ENCODE measurements at regions not wholly inside any gene's neighbourhood (a gene's known extent, or its start where the extent isn't known, plus 50 kb on each side); places are given as distances from the start of the nearest gene placed in this dataset.

GRCh38 chrX:40253771-40254170 is 156.0 kb upstream of the BCOR start:
- BruUV-seq (replicated peaks) = no TSS peak
- ChIA-PET CTCF (no interaction called here), POLR2A (ENCODE audit: unreplicated experiment) (no interaction called here)

GRCh38 chrX:40249582-40249981 is 151.8 kb upstream of the BCOR start:
- no peaks in the 10 kb centered on the region for H3K36me3 ChIP-seq (ENCODE audit: low read depth)
- H3K4me2 ChIP-seq = no peak overlapping the region
- no peak overlapping the region for H3K27ac ChIP-seq
- intact Hi-C loops (cut with micrococcal nuclease; ENCODE audit: unreplicated experiment) = no loop called here
- no TSS peak for BruUV-seq (replicated peaks)
- TF ChIP-seq EZH2 (IDR thresholded peaks at IDR 0.05; ENCODE audit: low read depth) = no peak
- TF ChIP-seq CTCF (conservative IDR thresholded peaks at IDR 0.05) = no peak
- ChIA-PET CTCF (no interaction called here), POLR2A (ENCODE audit: unreplicated experiment) (no interaction called here)
- H3F3A ChIP-seq (ENCODE audit: insufficient read depth, low read depth) = no peaks in the 10 kb centered on the region
- H3K27me3 ChIP-seq (ENCODE audit: insufficient read depth, low read depth) = no peaks in the 10 kb centered on the region
- no peaks in the 10 kb centered on the region for H3K9me2 ChIP-seq (ENCODE audit: insufficient read depth)
- no peaks in the 10 kb centered on the region for H3K9me3 ChIP-seq (ENCODE audit: insufficient read depth, low read depth)
- no peak overlapping the region for H2AFZ ChIP-seq
- H3K4me1 ChIP-seq (replicated peaks; ENCODE audit: insufficient read depth) = no peaks in the 10 kb centered on the region
- H4K20me1 ChIP-seq (ENCODE audit: insufficient read depth) = no peaks in the 10 kb centered on the region
- H3K79me2 ChIP-seq (ENCODE audit: low read depth) = no peaks in the 10 kb centered on the region
- DNase-seq = no peak
- no peak overlapping the region for H3K4me3 ChIP-seq

More at GRCh38 chrX:40253771-40254170, 156.0 kb upstream of the BCOR start:
- Histone ChIP-seq H3K27me3 (ENCODE audit: insufficient read depth, low read depth) (no peaks in the 10 kb centered on the region), H3K4me3 (no peak overlapping the region), H3K9me3 (ENCODE audit: insufficient read depth, low read depth) (no peaks in the 10 kb centered on the region), H3K4me1 (replicated peaks; ENCODE audit: insufficient read depth) (no peaks in the 10 kb centered on the region), H3K36me3 (ENCODE audit: low read depth) (no peaks in the 10 kb centered on the region), H3K9me2 (ENCODE audit: insufficient read depth) (no peaks in the 10 kb centered on the region), H3K79me2 (ENCODE audit: low read depth) (no peaks in the 10 kb centered on the region), H4K20me1 (ENCODE audit: insufficient read depth) (no peaks in the 10 kb centered on the region), H3K4me2 (no peak overlapping the region), H3F3A (ENCODE audit: insufficient read depth, low read depth) (no peaks in the 10 kb centered on the region), H2AFZ (no peak overlapping the region), H3K27ac (no peak overlapping the region)
- intact Hi-C loops (cut with micrococcal nuclease; ENCODE audit: unreplicated experiment) = no loop called here
- no peak for TF ChIP-seq EZH2 (IDR thresholded peaks at IDR 0.05; ENCODE audit: low read depth)
- no peak for DNase-seq

- POLR2A ChIA-PET (ENCODE audit: unreplicated experiment) = no interaction called here
- DNase-seq = no peak
- intact Hi-C loops (cut with micrococcal nuclease; ENCODE audit: unreplicated experiment) = no loop called here
Measured at GRCh38 chrX:40248822-40249221, 151.1 kb upstream of the BCOR start.

More at GRCh38 chrX:40248822-40249221, 151.1 kb upstream of the BCOR start:
- Histone ChIP-seq H4K20me1 (ENCODE audit: insufficient read depth) (no peaks in the 10 kb centered on the region), H3K4me3 (no peak overlapping the region), H3K4me1 (replicated peaks; ENCODE audit: insufficient read depth) (no peaks in the 10 kb centered on the region), H3F3A (ENCODE audit: insufficient read depth, low read depth) (no peaks in the 10 kb centered on the region), H3K9me3 (ENCODE audit: insufficient read depth, low read depth) (no peaks in the 10 kb centered on the region), H3K79me2 (ENCODE audit: low read depth) (no peaks in the 10 kb centered on the region), H3K27ac (no peak overlapping the region), H3K36me3 (ENCODE audit: low read depth) (no peaks in the 10 kb centered on the region), H3K4me2 (no peak overlapping the region), H3K9me2 (ENCODE audit: insufficient read depth) (no peaks in the 10 kb centered on the region), H3K27me3 (ENCODE audit: insufficient read depth, low read depth) (no peaks in the 10 kb centered on the region), H2AFZ (no peak overlapping the region)
- TF ChIP-seq CTCF (conservative IDR thresholded peaks at IDR 0.05) (no peak), EZH2 (IDR thresholded peaks at IDR 0.05; ENCODE audit: low read depth) (no peak)
- BruUV-seq (replicated peaks) = no TSS peak
- CTCF ChIA-PET = no interaction called here

Measured in PC-9 (cell line).